HS-5 (cell line): ENCODE measurements at regions not wholly inside any gene's neighbourhood (a gene's known extent, or its start where the extent isn't known, plus 50 kb on each side); places are given as distances from the start of the nearest gene placed in this dataset.

ENCODE experiments used
- DNase-seq: peaks from one replicate; pipeline ENCODE4 v3.0.0-alpha.2; 2012; ENCODE audit warnings: low read depth

DNA sequence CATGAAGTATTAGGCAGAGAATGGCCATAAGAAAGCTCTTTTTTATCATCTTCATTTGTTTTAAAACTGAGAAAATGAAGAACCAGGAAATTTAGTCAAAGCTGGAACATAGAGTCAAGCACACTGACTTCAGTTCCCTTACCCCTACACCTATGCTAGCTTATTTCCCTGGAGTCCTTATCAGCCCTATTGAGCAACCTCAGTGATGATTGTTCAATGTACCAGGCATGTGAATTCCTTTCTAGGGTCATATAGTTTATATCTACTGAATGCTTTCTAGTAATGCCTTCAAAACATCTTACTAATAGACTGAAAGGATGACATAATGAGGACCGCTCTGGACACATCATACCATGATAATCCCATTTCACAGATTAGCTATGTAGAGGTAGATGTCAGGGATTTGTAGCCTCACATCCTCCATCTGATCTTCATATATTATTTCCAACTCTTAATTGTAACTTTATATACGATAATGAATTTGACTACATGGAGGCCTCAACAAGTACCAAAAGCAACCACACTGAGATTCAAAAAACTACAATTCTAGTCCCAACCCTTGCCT lies 460.4 kb upstream of the DYNLRB2 start:
- DNase-seq: no peak

DNA sequence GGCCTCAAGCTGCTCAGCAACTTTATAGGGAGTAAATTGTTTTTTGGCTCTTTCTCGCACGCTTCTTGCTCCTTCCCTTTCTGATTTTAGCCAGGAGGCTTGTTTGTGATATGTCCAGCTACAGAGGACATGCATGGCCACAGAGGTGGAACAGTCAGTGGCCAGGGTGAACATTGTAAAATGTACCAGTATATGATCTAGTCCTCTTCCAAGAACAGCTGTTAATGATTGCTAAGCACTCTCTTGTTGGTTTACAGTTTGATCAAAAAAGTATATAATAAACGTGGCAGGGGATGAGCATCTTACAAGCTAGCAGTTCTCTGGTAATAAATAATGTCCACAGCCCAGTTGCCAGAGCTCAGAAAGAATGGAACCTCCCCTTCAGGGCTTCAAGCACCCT lies 461.7 kb upstream of the DYNLRB2 start:
- no peak for DNase-seq

DNA sequence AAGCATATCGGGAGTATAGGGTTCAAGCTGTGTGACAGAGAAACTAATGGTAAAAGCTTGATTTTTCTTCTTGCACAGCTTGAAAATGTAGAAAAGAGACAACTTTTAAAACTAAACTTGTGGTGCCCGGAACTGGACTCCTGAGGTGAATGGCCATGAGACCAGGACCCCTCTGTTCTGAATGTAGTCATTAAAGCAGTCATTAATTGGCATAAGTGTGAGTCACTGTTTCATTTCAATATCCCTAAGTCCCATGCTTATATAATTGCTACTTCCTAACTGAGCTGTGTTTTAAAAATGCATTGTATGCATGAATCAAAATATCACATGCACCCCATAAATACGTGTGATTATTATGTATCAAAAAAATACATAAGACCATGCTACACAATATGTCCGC lies 463.1 kb upstream of the DYNLRB2 start:
- no peak for DNase-seq

DNA sequence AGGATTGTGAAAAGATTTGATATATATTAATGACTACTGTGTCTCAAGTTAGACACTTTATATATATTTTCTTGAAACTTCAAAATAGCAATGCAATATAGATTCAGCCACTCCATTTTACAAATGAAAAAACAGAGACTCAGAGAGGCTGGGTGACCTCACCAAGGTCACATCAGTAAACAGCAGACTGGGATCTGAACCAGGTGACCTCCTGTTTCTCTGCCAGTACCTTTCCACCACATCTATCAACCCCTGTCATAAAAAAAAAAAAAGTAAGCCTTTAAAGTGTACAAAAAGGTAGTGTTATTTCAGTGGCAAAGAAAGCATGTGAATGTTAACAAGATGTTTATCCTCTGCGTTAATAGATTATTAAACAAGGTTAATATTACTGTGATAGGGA lies 466.5 kb upstream of the DYNLRB2 start:
- DNase-seq: no peak

DNA sequence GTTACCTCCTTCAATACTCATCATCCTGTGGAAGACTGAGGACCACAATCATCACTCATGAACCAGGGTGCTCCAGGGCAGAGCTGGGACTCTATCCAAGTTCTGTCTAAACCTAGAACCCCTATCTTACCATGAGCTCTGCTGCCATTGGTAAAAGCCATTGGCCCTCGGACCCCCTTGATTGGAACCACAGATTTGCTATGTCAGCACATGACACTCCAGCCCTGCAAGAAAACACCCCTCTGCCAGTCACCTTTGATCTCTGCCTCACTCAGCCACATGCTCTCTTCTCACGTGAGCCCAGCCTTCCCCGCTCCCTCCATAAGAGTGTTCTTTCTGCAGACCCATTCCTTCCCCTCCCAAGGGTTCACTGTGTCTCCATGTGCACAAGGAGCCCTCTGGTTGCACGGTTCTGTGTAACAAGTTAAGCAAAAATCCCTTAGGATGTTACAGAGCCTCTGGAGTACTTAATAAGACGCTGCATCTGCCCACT lies 468.8 kb upstream of the DYNLRB2 start:
- no peak for DNase-seq

DNA sequence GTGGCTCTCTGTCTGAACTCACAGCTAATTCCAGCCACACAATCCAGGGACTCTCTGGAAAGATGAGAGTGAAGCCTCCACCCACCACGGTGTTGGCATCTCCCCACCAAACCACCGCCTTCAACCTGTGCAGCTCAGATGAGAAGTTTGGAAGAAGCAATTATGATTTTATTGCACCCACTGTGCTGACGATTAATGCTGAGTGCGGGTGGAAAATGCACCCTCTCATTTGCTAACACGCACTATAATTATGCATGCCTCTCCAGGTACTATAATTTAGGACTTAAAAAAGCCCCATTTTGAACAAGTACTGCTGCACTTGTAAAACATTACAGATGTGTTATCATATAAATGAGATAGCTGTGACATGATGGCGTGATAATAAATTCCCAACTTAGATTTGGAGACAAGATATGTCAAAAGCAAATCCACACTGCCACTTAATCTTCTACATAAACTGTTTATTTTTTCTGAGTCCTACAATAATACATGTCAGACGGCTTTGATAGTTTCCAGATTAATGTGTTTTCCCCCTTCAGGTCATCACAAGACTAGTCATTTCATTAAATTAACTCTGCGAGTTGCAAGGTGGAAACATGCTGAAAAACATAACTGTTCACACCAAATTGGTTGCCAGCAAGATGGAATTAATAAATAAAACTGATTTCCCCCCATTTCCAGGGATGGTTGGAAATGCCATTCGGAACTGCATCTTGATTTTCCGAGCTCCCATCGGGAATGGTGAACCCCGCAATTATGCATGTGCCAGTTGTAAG lies 466.5 kb upstream of the MAF start:
- no peak for DNase-seq

DNA sequence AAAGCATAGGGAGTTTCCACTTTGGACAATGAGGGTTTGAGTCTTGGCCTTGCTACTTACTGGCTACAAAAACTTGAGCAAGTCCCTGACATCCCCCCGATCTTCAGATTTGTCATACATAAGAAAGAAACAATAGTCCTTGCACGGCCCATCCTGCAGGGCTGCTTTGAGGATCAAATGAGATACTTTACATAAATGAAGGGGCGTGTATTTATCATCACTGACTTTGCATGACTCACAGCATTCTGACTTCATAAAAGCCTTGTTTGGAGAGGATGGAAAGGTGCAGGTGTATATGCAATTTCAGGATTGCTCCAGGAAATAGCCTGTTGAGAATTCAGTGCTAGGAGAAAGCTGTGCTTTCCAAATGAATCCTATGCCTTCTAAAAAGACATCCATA lies 465.0 kb upstream of the MAF start:
- no peak for DNase-seq

DNA sequence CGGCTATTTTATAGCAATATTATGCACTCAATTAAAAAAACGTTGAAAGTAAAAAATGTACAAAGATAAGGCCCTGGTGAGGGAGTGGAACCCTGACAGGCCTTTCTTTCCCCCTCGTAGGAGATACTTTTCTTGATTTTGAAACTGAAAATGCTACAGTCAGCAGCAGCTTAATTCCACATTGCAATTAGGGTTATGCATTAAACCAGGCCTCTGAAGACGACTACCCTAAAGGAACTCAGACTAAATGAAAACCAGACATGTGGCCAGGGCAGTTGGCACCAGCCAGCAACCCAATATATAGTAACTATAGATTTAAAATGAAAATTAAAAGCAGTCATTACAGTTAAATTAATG lies 463.2 kb upstream of the MAF start:
- no peak for DNase-seq

DNA sequence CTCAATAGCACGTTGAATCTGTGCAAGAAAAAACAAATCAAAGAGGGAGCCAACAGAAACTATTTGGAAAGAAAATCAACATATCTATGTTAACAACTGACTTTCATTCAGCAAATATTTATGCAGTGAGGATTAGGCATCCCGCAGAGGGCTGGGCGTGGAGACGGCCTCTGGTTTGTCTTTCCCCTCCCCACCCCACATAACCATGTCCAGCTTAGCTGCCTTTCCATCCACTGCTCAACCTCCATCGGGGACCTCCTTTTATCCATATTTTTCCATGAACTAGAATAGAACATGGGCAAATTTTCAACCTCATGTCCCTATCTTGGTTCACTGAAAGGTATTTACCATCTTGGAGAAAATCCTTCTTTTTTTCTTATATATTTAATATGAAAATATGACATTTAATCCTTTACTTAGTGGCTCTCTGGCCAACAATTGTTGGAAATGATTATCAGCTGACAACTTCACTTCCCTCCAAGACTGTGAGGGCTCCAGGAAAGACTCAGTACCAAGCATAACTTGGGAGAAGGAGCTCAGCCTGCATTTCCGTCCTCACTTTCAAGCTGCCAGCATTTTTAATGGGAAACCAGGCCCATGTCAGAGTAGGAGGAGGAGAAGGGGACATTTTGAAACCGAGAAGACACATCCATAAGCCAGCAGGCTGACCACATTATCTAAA lies 462.6 kb upstream of the MAF start:
- DNase-seq: no peak

DNA sequence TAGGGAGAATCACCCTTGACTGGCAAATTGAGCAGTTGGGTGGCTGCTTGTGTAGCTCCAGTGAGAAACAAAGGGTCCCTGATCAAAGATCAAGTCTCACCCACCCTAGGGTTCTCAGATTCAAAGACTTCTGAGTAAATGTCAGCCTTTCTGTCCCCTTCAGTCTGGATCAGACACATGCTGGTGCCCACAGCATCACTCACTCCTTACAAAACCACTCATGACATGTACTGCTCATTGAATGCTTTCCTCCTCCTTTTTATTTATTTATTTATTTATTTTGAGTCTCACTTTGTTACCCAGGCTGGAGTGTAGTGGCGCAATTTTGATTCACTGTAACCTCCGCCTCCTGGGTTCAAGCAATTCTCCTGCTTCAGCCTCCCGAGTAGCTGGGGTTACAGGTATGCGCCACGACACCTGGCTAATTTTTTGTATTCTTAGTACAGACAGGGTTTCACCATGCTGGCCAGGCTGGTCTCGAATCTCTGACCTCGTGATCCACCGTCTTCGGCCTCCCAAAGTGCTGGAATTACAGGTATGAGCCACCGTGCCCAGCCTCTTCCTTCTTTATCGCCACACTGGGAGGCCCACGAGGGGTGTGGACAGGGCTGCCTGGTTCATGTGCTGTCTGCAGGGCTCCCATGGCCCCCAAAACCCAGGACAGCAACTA lies 462.0 kb upstream of the MAF start:
- no peak for DNase-seq

DNA sequence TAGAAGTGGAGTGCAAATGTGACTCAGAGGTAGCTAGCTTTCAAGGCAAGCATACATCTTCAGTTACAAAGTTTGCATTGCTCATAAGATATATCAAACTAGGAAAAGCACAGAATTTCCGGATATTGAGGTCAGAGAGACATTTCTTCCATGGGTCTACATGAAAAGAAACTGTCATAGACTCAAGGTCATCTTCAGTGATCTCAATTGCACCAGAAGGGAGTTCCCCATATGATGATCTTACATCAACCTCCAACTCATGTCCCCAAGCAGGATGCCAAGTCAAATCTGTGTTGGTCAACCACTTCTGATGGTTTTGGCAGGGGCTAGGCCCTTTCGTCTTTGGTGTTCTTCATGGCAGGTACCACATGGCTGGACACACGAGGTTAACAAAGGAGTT lies 459.9 kb upstream of the MAF start:
- no peak for DNase-seq

DNA sequence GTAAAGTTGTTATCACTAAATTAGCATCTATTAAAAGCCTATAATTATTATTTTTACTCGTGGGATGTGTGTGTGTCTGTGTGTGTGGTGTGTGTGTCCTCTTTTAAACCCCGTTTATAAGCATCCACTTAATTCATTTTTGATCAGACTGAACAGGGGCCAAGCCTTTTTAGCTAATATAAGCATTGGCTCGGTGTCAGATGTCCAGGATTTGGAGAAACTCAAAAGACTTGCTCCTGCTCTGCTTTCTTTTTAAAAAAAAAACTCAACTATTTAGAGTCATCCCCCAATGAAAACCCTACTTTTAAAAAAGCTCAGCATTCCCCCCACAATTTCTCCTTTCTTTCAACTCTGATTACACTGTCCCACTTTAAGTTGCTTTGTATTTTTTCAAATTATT lies 459.3 kb upstream of the MAF start:
- DNase-seq: no peak

DNA sequence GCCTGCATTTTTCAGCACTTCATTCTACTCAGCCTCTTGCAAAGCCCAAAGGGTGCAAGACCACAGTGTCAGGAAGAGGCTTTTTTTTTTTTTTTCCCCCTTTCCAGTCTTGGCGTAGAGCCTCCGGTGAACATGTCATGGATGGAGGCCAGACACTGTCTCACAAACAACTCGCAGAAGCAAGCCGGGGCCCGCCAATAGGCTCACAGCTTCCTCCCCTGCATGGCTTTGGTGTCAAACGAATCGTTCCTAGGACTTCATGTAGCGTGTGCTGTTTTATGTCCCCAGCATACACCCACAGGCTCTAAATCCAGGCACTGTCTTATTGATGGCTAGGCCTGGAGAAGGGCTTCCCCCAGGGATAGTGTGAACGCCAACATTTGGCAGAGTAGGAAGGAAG lies 457.7 kb upstream of the MAF start:
- no peak for DNase-seq

DNA sequence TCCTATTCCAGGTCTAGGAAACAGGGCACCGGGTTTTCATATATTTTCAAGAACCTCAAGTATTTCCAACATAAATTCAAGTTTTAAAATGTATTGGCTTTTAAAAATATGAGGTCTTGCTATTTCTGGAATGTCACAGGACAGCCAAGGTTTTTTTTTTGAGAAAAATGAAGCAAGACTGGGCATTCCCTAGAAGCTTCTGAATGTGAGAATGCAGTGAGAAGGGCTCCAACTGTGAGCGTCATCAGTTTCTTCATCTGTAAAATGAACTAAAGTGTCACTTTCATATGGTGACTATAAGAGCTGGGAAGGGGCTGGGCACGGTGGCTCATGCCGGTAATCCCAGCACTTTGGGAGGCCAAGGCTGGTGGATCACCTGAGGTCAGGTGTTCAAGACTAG lies 455.8 kb upstream of the MAF start:
- no peak for DNase-seq

DNA sequence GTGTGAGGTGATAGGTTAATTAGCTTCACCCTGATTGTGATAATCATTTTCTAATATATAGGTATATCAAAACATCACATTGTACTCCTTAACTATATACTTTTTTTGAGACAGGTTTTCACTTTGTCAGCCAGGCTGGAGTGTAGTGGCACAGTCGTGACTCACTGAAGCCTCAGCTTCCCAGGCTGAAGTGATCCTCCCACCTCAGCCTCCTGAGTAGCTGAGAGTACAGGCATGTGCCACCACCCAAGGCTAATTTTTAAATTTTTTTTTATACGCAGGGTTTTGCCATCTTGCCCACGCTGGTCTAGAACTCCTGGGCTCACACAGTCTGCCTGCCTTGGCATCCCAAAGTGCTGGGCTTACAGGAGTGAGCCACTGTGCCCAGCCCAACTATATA lies 455.3 kb upstream of the MAF start:
- no peak for DNase-seq

DNA sequence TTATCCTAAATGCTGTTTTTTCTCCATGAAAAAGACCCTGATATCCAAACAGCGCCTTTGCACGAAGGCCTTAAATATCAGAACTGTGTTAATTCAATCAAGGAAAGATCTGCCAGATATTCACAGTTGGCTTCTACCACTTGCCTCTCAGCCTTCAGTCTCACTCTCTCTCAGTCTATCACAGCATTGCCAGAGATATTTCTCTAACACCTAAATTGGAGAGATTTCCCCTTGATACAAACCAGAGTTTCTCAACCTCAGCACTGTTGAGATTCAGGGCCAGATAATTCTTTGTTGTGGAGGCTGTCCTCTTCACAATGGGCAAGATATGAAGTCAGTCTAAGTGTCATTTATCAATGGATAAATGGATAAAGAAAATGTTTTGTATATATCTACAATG lies 454.1 kb upstream of the MAF start:
- no peak for DNase-seq

DNA sequence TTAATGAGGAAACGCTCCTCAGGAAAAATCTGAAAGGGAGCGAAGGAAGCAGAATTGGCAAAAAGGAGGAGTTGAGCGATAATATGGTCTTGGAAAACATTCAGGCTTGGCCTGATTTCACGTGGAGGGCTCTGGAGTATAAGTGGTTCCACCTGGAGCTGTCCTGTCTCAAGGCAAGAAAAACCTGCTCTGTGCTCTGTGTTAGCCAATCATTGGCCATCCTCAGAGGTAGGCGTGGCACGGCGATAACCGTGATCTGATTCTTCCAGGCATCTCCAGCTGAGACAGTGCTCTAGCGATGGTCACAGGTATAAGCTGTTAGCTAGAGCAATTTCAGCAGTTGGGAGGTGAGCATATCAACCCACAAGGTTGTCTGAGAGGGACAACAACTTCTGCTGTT lies 450.5 kb upstream of the MAF start:
- no peak for DNase-seq

DNA sequence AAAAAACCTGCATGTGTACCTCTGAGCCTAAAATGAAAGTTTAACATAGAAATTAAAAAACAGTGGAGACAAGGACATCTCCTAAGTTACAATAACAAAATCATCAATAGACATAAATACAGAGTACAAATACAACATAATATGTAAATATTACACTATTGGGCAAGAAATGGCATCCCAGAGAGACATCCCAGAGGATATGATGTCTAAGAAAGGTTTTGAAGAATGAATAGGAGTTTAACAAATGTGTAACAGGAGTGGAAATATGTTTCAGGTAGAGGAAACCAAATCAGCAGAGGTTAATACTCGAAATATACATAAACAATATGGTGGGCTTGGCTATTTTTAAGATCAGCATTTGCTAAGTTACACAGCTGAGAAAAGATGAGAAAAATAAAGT lies 447.7 kb upstream of the MAF start:
- no peak for DNase-seq

DNA sequence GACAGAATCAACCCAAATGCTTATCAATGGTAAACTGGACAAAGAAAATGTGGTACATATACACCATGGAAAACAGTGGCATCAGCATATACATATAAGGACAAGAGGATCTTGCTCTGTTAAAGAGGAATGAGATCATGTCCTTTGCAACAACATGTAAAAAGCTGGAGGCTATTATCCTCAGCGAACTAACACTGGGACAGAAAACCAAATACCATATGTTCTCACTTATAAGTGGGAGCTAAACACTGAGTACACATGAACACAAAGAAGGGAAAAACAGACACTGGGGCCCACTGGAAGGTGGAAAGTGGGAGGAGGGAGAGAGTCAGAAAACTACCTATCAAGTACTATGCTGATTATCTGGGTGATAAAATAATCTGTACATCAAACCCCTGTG lies 447.3 kb upstream of the MAF start:
- DNase-seq: no peak

DNA sequence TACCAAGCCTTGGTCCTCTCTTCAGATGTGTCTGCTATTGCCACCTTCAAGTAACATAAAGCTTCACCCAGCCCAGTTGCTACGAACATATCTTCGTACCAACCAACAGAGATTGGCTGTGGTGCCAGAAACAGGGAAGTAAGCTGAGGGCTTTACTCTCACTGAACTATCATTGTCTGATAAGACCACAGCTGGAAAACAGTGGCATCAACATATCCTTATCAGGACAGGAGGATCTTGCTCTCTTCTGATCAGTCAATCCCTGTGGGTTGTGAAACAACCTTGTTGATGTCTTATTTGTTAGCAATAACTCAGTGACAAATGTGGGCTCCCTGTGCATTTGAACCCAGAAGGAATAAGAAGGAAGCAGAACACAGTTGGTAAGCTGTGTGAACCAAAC lies 446.3 kb upstream of the MAF start:
- DNase-seq: no peak

DNA sequence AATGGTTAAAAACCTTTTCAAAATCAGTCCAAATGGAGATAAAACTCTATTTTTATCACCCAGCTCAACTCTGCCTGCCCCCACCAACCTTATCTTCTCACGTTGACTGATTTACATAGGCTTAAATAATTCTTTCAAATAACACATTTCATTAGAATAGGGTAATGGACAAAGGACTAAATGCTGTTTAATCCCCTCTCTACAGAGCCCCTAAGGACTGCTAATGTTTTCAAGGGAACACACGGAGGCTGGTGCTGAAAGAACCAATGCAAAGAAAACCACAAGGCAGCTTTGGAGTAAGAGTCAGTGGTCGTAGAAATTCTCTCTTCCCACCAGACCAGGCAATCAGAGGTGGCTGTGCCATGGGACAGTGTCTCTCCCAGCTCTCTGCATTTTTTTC lies 445.7 kb upstream of the MAF start:
- DNase-seq: no peak

DNA sequence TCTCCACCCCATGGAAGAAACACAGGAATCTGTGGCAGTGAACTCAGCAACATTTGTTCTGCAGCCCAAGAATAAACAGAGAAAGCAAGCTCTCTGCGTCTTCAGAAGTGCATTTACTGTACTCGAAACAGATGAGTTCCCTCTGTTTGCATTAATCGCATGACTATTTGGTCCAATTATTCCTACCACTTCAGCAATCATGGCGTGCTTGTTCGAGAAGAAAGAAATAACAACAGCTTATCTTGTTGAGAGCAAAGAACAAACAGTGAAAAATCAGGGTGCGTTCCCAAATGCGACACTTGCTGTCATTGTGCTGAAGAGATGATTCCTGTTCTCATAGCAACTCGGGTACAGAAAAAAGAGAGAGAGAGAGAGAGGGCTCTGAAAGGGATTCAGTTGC lies 445.3 kb upstream of the MAF start:
- no peak for DNase-seq

DNA sequence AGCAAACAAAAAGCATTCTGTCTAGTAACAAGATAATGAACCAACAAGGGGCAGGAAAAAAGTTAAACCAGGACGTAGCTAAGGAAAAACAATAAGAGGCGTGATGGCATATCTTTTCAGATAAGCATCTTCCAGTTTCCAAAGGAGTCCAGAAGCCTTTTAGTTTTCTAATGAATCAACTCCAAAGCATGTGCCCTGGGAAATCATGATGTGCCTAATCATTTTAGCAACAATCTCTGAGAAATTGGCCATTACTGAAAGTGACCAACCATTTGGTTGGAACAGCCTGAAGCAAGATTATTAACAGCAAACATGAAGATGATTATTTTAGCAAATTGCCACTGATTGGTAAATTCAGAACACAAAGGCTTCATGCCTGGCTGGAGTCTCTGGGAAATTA lies 440.9 kb upstream of the MAF start:
- no peak for DNase-seq
